ENCODE measurements at regions not wholly inside any gene's neighbourhood (a gene's known extent, or its start where the extent isn't known, plus 50 kb on each side); places are given as distances from the start of the nearest gene placed in this dataset.

GRCh38 chr11:60641940-60642339 lies 57.5 kb upstream of the MS4A8 start:
- TF ChIP-seq ATF3 (IDR thresholded peaks at IDR 0.05), result no peak
- TF ChIP-seq CTCF (IDR thresholded peaks at IDR 0.05; ENCODE audit: low read depth, low read length, missing input control), result no peak
- no peak for TF ChIP-seq TAF1 (conservative IDR thresholded peaks at IDR 0.05)
- TF ChIP-seq RAD21 (IDR thresholded peaks at IDR 0.05), result no peak
- no peak for TF ChIP-seq SP1 (IDR thresholded peaks at IDR 0.05)
- no peak for TF ChIP-seq REST (IDR thresholded peaks at IDR 0.05)
- TF ChIP-seq JUND (IDR thresholded peaks at IDR 0.05), result no peak
- no peak for TF ChIP-seq MAX (IDR thresholded peaks at IDR 0.05)
- no peak for TF ChIP-seq EGR1 (IDR thresholded peaks at IDR 0.05; ENCODE audit: low read depth in 2 of 2)

Measured in liver (tissue), 3 donors.